GM19023 (cell line): ENCODE measurements at regions not wholly inside any gene's neighbourhood (a gene's known extent, or its start where the extent isn't known, plus 50 kb on each side); places are given as distances from the start of the nearest gene placed in this dataset.
"Not testable (repeated sequence)": the region's sequence is repeated elsewhere in the genome, so short reads cannot be mapped to it uniquely, and the experiment has no call there.

Experiments used
- ATAC-seq: cut with Tn5 transposase; IDR thresholded peaks from one replicate; pipeline ENCODE4 v1.9.1; 2021; ENCODE audit warnings: mild to moderate bottlenecking, moderate library complexity; ENCODE audit not compliant: unreplicated experiment

- ATAC-seq = no peak
Measured at GRCh38 chr3:80770106-80771074, 991.1 kb downstream of the GBE1 start.

GRCh38 chr3:80769683-80770082 is 991.8 kb downstream of the GBE1 start:
- ATAC-seq = no peak

GRCh38 chr3:80767604-80768003 is 993.8 kb downstream of the GBE1 start:
- ATAC-seq = no peak

GRCh38 chr3:80754969-80755368 is 987.2 kb upstream of the ROBO1 start:
- no peak for ATAC-seq

DNA sequence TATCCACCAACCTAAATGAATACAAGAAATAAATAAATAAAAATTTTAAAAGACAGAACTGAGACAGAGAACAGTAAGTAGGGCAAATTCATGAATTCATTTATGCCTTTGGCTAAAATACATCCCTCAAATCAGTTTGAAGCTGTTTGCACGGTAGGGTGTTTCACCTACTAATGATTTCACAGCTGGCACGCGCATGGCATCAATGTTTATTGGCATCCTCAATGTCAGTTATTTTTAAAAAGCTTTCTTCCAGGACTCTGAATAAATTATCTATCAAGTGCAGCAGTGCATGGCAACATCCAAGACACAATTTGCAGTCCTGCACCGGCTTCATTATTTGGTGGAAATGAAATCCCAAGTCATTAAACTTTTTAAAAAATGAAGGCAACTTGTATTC is 985.2 kb upstream of the ROBO1 start:
- no peak for ATAC-seq

DNA sequence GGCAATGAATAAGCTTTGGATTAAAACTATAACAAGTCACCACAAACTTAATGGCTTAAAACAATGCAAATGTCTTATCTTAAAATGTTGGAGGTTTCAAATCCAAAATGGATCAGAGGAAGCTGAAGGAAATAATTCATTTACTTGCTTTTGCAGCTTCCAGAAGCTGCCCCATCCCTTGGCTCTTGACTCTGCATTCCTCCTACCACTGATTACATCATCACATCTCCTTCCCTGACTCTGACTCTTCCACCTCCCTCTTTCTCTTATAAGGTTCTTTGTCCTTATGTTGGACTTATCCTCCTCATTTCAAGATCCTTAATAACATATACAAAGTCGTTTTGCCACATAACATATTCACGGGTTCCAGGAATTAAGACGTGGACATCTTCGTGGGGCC is 982.8 kb upstream of the ROBO1 start:
- no peak for ATAC-seq

DNA sequence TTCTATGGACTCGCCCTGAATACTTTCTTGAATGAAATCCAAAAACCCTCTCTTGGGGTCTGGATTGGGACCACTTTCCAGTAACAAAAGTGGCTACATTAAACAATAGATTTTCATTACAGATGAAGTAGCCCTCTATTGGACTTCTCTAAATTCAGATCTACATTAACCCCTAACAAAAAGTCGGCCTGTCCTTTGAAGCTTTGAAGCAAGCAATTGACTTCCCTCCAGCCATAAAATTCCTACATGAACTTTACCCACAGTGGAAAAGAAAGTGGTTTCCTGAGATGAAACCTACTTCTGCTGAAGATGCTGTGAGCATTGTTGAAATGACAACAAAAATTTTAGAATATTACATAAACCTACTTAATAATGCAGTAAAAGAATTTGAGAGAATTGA is 967.1 kb upstream of the ROBO1 start:
- ATAC-seq = no peak

DNA sequence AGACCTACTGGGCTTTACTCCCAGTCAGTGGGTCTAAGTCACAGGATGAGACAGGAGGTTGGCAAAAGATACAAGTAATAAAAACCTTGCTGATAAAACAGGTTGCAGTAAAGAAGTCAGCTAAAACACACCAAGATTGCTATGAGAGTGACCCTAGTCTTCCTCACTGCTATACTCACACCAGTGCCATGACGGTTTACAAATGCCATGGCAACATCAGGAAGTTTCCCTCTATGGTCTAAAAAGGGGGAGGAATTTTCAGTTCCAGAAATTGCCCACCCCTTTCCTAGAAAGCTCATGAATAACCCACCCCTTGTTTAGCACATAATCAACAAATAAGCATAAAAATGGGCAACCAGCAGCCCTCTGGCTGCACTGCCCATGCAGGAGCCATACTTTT is 966.7 kb upstream of the ROBO1 start:
- ATAC-seq = no peak

DNA sequence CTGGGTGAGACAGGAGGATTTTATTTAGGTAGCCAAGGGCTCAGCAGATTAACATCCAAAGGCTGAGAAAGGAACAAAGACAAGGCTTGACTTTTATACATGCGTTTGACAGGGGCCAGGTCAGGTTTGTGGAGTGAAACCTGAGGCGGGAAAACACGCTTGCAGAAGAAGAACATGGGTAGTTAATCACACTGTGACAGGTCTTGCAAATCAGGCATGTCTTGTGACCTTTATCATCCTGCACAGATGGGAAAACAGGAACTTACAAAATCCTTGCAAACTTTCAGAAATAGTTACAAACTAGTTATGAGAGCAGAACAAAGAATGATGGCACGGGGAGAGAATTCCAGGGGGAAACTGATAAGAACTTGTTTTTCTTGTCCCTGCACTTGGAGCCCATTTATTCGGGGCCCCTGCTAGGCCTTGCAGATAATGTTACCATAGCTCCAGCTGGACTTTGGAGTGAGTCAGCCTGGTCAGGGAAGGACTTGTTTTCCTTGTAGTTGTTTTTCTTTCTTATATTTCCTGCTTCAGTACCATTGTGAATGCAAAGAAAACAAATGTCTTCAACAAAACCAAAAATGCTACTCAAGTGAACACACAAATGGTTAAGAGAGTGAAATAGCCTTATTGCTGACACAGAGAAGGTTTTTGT is 965.9 kb upstream of the ROBO1 start:
- no peak for ATAC-seq

GRCh38 chr3:80727561-80727960 is 959.8 kb upstream of the ROBO1 start:
- not testable (repeated sequence) for ATAC-seq

- ATAC-seq = not testable (repeated sequence)
Measured at GRCh38 chr3:80709597-80710322, 942.0 kb upstream of the ROBO1 start.

GRCh38 chr3:80705290-80705689 is 937.5 kb upstream of the ROBO1 start:
- ATAC-seq = no peak

GRCh38 chr3:80701349-80701748 is 933.6 kb upstream of the ROBO1 start:
- no peak for ATAC-seq

DNA sequence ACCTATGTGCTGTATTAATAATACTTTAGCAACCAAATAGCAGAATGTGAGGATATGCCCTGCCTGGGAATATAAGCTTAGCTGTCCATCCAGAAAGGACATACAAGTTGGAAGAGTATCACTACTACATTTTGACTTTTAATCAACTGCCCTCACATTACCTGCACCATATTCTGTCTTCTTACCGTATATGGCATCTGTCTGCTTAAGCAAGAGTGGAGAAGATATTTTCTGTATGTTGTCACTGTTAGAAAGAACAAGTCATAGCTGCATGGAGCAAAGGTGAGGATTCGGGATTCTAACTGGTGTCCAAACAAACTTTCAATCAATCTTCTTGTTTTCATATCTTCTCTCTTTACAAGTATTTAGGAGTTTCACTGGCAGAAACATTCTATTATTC is 929.5 kb upstream of the ROBO1 start:
- no peak for ATAC-seq

- no peak for ATAC-seq
Measured at GRCh38 chr3:80696280-80696679, 928.5 kb upstream of the ROBO1 start.

DNA sequence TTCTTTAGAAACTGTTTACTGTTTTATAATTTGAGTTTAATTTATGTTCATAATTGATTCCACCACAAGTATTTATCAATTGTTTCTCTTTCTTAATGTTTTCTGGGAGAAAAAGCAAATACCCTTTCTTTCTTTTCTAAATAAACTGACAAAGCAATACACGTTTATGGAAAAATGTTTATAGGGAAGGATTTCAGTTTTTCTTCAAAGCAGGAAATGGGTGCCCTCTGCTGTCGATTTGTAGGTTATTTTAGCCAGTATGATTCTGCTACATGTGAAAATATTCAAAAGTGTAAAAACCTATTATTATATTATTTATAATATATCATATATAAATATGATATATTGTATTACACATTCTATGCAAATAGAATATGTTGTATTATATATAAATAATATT is 921.0 kb upstream of the ROBO1 start:
- ATAC-seq = no peak

DNA sequence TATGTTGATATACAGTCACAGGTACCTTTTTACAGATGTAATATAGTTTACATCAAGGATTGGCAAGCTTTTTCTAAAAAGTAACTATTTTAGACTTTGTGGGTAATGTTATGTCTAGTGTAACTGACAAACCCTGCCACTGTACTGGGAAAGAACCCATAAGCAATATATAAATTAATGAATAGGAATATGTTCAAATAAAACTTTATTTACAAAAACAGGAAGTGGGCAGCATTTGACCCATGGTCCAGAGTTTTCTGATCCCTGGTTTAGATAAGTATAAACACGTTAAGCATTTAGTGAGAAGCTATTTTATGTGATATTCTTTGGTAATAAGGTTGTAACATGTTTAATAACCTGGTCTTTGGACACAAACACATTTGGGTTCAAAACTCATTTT is 915.2 kb upstream of the ROBO1 start:
- ATAC-seq = no peak

GRCh38 chr3:80682235-80682634 is 914.4 kb upstream of the ROBO1 start:
- ATAC-seq = no peak

DNA sequence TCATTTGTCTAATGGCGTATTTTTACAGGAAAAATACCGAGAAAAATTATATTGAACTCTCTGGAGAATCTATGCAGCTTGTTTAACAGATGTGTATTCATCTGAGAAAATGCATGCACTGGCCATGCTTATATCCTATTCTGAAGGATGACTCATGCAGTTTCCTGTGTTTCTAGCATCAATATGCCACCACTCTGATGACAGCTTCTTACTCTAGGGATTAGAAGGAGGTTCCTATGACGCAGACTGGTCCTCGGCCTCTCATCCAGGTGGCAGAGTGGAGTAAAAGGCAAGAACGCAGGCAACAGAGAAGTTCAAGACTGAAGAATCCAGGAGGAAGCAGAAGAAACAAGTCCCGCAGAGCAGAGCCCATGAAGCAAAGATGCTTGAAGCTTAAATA is 910.0 kb upstream of the ROBO1 start:
- no peak for ATAC-seq

- no peak for ATAC-seq
Measured at GRCh38 chr3:80676866-80677265, 909.1 kb upstream of the ROBO1 start.

DNA sequence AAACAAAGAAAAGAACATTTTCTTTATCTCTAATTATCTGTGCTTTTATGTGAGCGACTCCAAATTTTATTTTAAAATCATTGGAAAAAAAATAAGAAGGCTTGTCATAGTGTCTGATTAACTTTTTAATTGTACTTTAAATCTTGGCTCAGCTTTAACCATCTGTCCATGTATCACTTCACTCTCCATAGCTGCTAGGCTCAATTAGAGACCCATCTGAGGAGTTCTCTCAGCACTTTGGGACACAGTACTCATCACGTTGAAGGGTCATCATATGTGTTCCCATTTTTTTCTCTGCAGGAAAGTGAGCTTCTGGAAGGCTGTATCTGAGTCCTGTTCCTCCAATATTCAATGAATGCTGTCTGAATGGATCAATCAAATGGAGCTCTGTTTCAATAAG is 908.5 kb upstream of the ROBO1 start:
- ATAC-seq = no peak

GRCh38 chr3:80675790-80676189 is 908.0 kb upstream of the ROBO1 start:
- ATAC-seq = no peak
